Esophagus squamous epithelium (tissue), 4 donors: ENCODE measurements at regions not wholly inside any gene's neighbourhood (a gene's known extent, or its start where the extent isn't known, plus 50 kb on each side); places are given as distances from the start of the nearest gene placed in this dataset.

Source experiments
- POLR2A ChIP-seq, 4 donors: fragments of 450-650 bp; IDR thresholded peaks; one replicate each; pipeline ENCODE4 v1.6.1; 2017; ENCODE audit warnings: antibody characterized with exemption in 4 of 4, mild to moderate bottlenecking in 4 of 4, moderate library complexity in 3 of 4
- TF ChIP-seq, protein P1 (sequence below), 6 experiments: fragments of 450-650 bp in 4 of 6; fragments of 200-600 bp in 2 of 6; sonication (generic) in 2 of 6; IDR thresholded peaks; one replicate each; pipeline ENCODE4 v1.5.1; 2016 to 2019; ENCODE audit warnings: antibody characterized with exemption in 6 of 6, mild to moderate bottlenecking in 4 of 6, moderate library complexity in 4 of 6

DNA sequence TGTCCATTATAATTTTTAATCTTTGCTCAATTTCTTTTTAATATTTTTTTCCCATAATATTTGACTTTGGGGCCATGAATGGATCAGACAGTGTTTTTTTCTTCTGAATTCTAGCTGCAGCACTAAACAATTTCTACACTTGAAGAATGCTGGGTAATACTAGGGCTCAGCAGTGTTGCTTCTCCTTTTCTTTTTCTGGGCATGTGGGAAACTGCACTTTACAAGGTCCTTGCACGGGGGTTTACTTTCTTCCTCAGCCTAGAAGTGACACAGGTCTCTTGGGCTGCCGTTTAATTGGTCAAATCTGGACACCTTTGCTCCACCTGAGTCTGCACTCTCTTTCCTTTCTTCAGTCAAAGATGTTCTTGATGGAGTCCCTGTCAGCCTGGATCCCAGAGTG lies 135.4 kb upstream of the APCDD1 start:
- TF ChIP-seq, protein P1, sequence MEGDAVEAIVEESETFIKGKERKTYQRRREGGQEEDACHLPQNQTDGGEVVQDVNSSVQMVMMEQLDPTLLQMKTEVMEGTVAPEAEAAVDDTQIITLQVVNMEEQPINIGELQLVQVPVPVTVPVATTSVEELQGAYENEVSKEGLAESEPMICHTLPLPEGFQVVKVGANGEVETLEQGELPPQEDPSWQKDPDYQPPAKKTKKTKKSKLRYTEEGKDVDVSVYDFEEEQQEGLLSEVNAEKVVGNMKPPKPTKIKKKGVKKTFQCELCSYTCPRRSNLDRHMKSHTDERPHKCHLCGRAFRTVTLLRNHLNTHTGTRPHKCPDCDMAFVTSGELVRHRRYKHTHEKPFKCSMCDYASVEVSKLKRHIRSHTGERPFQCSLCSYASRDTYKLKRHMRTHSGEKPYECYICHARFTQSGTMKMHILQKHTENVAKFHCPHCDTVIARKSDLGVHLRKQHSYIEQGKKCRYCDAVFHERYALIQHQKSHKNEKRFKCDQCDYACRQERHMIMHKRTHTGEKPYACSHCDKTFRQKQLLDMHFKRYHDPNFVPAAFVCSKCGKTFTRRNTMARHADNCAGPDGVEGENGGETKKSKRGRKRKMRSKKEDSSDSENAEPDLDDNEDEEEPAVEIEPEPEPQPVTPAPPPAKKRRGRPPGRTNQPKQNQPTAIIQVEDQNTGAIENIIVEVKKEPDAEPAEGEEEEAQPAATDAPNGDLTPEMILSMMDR (IDR thresholded peaks at IDR 0.05), result no peak
- no peak for TF ChIP-seq POLR2A (IDR thresholded peaks at IDR 0.05)
